Fibroblast of the conjunctiva (primary cell): ENCODE measurements at regions not wholly inside any gene's neighbourhood (a gene's known extent, or its start where the extent isn't known, plus 50 kb on each side); places are given as distances from the start of the nearest gene placed in this dataset.

Source experiments
- DNase-seq: peaks from one replicate; pipeline ENCODE4 v3.0.0-alpha.2; 2010; ENCODE audit warnings: low read depth

GRCh38 chr21:14869984-14870852, 194.6 kb downstream of the NRIP1 start:
- DNase-seq: no peak

GRCh38 chr21:14866859-14867765, 197.7 kb downstream of the NRIP1 start:
- no peak for DNase-seq

DNA sequence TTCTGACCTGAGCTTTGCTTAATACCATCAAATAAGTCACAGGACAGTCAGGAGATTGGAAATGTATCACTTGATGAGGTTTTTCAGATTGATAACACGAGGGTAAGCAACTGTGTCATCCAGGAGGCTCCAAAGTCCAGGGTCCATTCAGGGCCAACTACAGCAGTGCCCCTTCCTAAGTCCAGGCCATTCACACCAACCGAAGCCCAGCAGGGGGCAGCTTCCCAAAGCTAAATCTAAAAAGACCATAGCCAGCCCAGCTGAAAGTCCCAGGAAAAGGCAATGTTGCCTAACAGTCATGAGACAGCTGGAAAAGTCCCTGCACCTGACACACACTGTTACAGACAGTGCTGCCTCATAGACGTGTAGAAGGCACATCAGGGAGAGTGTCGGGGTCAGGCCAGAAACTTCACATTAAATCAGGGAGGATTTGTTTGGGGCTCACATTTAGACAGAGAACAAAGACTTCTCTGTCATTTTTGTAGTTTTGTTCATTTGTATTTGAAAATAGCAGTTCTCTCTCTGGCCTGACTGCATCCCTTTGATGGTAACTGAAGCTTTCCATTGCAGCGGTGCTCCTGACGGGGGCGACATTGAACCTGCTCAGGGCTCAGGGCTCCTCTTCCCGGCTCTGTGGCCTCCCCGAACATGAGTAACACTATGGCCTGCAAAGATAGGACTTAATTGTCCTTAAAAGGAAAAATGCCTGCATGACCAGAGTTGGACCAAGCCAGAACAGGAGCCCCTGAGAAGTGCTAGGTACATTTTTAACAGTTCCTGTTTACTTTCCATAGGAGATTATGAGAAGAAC, 200.4 kb downstream of the NRIP1 start:
- DNase-seq: peak; percentile 47

GRCh38 chr21:14863745-14864210, 201.0 kb downstream of the NRIP1 start:
- no peak for DNase-seq

GRCh38 chr21:14862794-14863720, 201.7 kb downstream of the NRIP1 start:
- DNase-seq: no peak

GRCh38 chr21:14858311-14858710, 206.5 kb downstream of the NRIP1 start:
- no peak for DNase-seq

GRCh38 chr21:14857529-14857928, 207.3 kb downstream of the NRIP1 start:
- no peak for DNase-seq

DNA sequence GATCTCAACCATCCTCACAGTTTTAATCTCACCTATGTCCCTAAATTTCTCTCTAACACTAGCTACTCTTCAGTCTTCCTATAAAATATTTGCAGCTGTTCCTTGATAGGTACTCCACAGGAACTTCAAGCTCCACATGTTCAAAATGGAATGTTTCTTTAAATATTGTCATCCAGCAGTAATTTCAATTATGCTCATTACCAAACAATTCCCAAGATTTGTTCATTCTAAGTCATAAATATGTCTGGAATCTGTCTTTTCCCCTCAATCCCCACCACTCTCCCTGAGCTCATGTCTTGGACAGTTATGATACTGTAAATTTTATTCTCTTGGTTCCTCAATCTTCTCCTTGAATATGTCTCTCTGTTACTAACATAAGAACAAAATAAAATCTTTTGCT, 214.4 kb downstream of the NRIP1 start:
- no peak for DNase-seq

DNA sequence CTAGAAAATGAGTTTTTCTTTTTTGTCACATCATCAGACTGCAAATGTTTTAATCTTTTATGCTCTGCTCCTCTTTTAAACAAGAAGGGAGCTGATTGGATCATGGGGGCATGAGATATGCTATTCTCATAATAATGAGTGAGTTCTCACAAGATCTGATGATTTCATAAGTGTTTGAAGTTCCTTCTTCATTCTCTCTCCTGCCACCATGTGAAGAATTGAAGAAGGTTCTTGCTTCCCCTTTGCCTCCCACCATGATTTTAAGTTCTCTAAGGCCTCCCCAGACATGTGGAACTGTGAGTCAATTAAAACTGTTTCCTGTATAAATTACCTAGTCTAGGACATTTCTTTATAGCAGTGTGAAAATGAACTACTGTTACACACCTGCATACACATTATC, 218.2 kb downstream of the NRIP1 start:
- no peak for DNase-seq

DNA sequence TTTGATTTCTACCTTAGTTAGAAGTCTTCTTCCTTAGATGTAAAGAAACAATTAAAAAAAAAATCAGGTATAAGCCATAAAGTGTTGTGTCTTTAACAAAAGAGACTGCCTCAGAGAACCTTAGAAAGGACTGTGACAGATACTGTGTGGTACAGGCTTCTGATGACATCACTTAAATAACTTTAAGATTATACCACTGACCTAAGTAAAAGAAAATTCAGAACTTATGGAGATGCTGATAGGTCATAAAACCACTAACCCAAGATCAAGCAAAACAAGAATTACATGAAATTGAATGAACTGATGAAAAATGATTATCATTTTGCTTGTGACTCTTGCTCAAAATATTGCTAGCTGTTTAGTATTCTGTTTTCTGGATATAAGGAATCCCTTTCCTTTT, 220.8 kb downstream of the NRIP1 start:
- no peak for DNase-seq

DNA sequence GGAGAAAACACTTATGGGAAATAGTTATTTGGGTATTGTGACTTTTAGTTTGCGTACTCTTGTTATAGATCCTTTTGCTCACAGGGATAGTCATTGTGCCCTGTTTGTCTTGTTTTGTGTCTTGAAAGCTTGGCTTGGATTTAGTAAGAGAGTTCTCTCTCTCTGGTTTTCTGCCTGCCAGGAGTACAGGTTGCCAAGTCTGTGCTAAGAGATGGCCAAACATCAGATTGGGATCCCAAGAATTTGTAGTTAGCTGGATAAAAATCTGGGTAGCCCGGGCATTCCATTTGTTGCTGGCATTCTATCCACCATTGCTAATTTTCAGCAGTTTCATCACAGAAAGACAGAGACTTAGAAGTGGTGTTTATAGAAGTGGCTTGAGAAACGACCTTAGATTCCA, 222.2 kb downstream of the NRIP1 start:
- DNase-seq: no peak

DNA sequence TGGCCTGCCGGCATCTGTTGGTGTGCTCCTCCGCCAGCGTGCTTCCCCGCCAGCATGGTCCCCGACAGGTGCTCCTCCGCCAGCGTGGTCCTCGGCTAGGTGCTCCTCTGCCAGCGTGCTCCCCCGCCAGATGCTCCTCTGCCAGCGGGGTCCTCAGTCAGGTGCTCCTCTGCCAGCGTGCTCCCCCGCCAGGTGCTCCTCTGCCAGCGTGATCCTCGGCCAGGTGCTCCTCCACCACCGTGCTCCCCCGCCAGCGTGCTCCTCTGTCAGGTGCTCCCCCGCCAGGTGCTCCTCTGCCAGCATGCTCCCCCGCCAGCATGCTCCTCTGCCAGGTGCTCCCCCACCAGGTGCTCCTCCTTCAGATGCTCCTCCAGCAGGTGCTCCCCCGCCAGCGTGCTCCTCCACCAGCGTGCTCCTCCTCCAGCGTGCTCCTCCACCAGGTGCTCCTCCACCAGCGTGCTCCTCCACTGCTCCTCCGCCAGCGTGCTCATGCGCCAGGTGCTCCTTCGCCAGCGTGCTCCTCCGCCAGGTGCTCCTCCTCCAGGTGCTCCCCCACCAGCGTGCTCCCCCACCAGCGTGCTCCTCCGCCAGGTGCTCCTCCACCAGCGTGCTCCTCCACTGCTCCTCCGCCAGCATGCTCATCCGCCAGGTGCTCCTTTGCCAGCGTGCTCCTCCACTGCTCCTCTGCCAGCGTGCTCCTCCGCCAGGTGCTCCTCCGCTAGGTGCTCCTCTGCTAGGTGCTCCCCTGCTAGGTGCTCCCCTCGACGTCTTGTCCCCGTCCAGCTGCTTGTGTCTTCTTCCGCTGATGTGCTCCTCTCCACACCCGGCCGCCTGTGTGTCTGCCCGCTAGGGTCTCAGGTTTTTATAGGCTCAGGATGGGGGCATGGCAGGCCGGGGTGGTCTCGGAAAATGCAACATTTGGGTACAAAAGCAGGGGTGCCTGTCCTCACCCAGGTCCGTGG, 223.0 kb downstream of the NRIP1 start:
- DNase-seq: no peak

DNA sequence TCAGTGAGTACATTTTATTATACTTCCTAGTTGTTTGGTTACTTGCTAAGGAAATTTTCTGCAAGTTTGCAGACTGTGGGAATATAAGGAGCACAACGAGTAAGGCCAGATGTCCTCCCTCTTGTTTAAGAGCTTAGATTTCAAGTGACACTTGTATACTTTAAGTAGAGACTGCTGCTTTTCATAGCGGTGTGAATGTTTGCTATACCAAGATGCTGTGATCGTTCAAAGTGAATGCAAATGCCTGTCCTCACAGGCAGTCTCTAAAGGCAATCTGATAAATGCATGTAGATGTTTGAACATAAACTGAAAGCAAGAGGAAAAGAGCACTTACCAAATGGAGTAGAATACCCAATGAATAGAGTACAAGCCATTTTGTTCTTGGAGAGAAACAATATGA, 226.4 kb downstream of the NRIP1 start:
- no peak for DNase-seq

DNA sequence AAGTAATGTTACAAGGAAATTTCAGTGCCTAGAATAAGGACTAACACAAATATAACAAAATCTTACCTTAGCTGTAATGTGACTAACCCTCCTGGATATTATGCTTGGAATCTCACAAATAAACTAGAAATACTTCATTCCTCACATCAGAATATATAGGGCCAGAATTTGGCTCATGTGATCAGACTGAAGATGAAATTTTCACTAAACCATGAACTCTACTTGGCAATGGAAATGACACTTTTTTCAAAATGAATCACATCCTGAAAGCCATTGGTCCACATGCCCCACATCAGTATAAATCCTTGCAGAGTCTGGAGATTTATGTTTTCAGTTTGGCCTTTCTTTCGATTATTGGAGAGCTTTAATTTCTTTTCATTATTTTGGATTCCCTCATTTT, 227.8 kb downstream of the NRIP1 start:
- no peak for DNase-seq

- no peak for DNase-seq
Measured at GRCh38 chr21:14833666-14834351, 231.0 kb downstream of the NRIP1 start.

GRCh38 chr21:14833241-14833640, 231.6 kb downstream of the NRIP1 start:
- DNase-seq: no peak

- no peak for DNase-seq
Measured at GRCh38 chr21:14830307-14830706, 234.5 kb downstream of the NRIP1 start.

DNA sequence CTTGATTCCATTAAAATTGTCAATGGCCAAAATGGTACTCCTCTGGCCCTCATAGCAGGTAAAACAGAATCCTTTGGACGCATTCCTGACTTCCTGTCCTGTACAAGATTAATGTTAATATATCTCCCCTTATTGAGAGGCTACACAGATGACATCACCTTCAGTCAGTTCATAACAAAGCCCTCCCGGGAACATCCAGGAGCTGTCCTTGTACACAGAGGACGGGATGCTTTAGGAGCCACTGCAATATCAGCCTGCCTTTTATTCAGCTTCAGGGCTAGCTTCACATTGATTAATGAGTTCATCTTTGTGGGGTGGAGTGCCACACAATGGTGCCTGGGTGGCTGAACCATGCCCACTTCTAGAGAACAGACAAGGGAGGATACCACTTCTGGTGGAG, 235.1 kb downstream of the NRIP1 start:
- no peak for DNase-seq

DNA sequence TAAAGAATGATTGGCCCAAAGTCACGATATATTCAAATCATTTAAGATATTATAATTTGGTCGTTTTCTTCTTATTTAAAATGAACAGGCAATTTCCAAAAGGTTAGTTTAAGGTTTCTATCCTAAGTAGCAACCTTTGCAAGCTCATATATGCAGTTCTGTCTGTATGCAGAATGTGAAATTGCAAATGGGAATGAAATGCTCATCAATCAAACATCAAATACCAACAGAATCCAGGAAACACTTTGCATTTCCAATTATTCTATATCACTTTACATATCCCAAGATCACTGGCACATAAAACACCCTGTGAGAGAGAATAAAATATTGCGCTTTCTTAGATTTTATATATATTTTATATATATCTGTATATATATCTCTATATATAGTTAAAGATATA, 237.3 kb downstream of the NRIP1 start:
- DNase-seq: no peak
